GM23248 (cell line): ENCODE measurements at regions not wholly inside any gene's neighbourhood (a gene's known extent, or its start where the extent isn't known, plus 50 kb on each side); places are given as distances from the start of the nearest gene placed in this dataset.

Experiments
- DNase-seq: peaks from one replicate; pipeline ENCODE4 v3.0.0-alpha.2; 2015
- H2AFZ ChIP-seq: fragments of 200-600 bp; sonication (generic); 2 replicates; pipeline ENCODE4 v1.6.1; 2016; ENCODE audit warnings: antibody characterized with exemption
- H3F3A ChIP-seq: fragments of 200-600 bp; sonication (generic); 2 replicates; pipeline ENCODE4 v1.6.1; 2016; ENCODE audit warnings: mild to moderate bottlenecking, antibody characterized with exemption, mixed run types; ENCODE audit not compliant: insufficient read depth
- H3K27ac ChIP-seq: fragments of 200-600 bp; sonication (generic); 2 replicates; pipeline ENCODE4 v1.5.1; 2016; ENCODE audit warnings: mild to moderate bottlenecking
- H3K27me3 ChIP-seq: fragments of 200-600 bp; sonication (generic); replicated peaks from 2 replicates; pipeline ENCODE4 v1.6.1; 2016; ENCODE audit warnings: mild to moderate bottlenecking; ENCODE audit not compliant: insufficient read depth
- H3K36me3 ChIP-seq: fragments of 200-600 bp; sonication (generic); 2 replicates; pipeline ENCODE4 v1.6.1; 2016; ENCODE audit warnings: low read depth, mild to moderate bottlenecking
- H3K4me1 ChIP-seq: fragments of 200-600 bp; sonication (generic); 2 replicates; pipeline ENCODE4 v1.6.1; 2016; ENCODE audit warnings: mild to moderate bottlenecking; ENCODE audit not compliant: insufficient read depth
- H3K4me2 ChIP-seq: fragments of 200-600 bp; sonication (generic); one replicate; pipeline ENCODE4 v1.6.1; 2016; ENCODE audit warnings: mild to moderate bottlenecking; ENCODE audit not compliant: unreplicated experiment
- H3K4me3 ChIP-seq: fragments of 200-600 bp; sonication (generic); 2 replicates; pipeline ENCODE4 v1.5.1; 2016; ENCODE audit warnings: mild to moderate bottlenecking
- H3K79me2 ChIP-seq: fragments of 200-600 bp; sonication (generic); 2 replicates; pipeline ENCODE4 v1.6.1; 2016; ENCODE audit warnings: mild to moderate bottlenecking; ENCODE audit not compliant: insufficient read depth
- H3K9ac ChIP-seq: fragments of 200-600 bp; sonication (generic); 2 replicates; pipeline ENCODE4 v1.6.1; 2016; ENCODE audit warnings: mild to moderate bottlenecking
- H3K9me2 ChIP-seq: fragments of 200-600 bp; sonication (generic); 2 replicates; pipeline ENCODE4 v1.6.1; 2016; ENCODE audit warnings: mixed run types, mild to moderate bottlenecking, moderate library complexity; ENCODE audit not compliant: insufficient read depth
- H3K9me3 ChIP-seq: fragments of 200-600 bp; sonication (generic); one replicate; pipeline ENCODE4 v1.6.1; 2017; ENCODE audit warnings: low read depth
- H4K20me1 ChIP-seq: fragments of 200-600 bp; sonication (generic); 2 replicates; pipeline ENCODE4 v1.6.0; 2016; ENCODE audit not compliant: insufficient read depth
- EZH2 ChIP-seq: fragments of 200-600 bp; sonication (generic); IDR thresholded peaks from 2 replicates; pipeline ENCODE4 v1.6.1; 2018; ENCODE audit warnings: antibody characterized with exemption, mild to moderate bottlenecking; ENCODE audit not compliant: insufficient read depth, poor library complexity, severe bottlenecking
- EZH2phosphoT487 ChIP-seq: fragments of 200-600 bp; sonication (generic); IDR thresholded peaks from 2 replicates; pipeline ENCODE4 v1.6.1; 2018; ENCODE audit warnings: antibody characterized with exemption, moderate library complexity, mild to moderate bottlenecking, low read depth; ENCODE audit not compliant: insufficient read depth
- WGBS, 2 experiments: methylation state at CpG; one replicate each; pipeline ENCODE4 v1.1.6; 2015 to 2017; ENCODE audit warnings: low lambda C conversion rate in 2 of 2, low coverage in 1 of 2; ENCODE audit errors: missing lambda C conversion rate in 2 of 2; 5-methylcytosine and 5-hydroxymethylcytosine counted together
- in situ Hi-C: fragments of 300-500 bp; cut with MboI; formaldehyde crosslinking; loops from 2 replicates; pipeline ENCODE4 v1.15.0; 2020

DNA sequence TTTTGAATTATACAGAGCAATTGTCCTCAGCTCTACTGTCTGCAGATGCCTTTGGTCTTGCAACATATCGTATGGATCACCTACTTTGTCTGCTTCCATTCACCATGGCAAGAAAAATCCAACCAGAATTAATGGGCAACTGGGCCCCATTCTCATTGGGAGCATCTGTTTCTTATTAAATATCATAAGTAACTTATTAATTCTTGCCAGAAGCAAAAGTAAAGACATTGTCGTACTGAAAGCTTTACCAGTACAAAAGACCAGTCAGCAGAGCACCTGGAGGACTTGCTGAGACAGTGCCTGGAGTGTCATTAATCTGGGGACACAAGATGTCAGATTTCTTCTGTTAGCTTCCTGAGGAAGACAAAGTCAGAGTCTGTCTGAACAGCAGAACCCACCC, 404.5 kb downstream of the INHBA start:
- no peak overlapping the region for H2AFZ ChIP-seq
- TF ChIP-seq EZH2phosphoT487 (no peak), EZH2 (no peak)
- no peak overlapping the region for H3K9ac ChIP-seq
- no peaks in the 10 kb centered on the region for H4K20me1 ChIP-seq
- WGBS, 2 experiments, result 56 to 67% methylated on average over 2 of the region's 2 CpGs
- H3K9me2 ChIP-seq, result no peaks in the 10 kb centered on the region
- no peaks in the 10 kb centered on the region for H3K27me3 ChIP-seq
- DNase-seq, result no peak
- H3K79me2 ChIP-seq, result no peaks in the 10 kb centered on the region
- no peaks in the 10 kb centered on the region for H3K9me3 ChIP-seq
- in situ Hi-C loops, result no loop called here
- H3K36me3 ChIP-seq, result no peaks in the 10 kb centered on the region
- H3F3A ChIP-seq, result no peaks in the 10 kb centered on the region
- H3K4me3 ChIP-seq, result no peak overlapping the region
- H3K4me1 ChIP-seq, result no peaks in the 10 kb centered on the region
- no peak overlapping the region for H3K27ac ChIP-seq
- H3K4me2 ChIP-seq, result no peak overlapping the region

DNA sequence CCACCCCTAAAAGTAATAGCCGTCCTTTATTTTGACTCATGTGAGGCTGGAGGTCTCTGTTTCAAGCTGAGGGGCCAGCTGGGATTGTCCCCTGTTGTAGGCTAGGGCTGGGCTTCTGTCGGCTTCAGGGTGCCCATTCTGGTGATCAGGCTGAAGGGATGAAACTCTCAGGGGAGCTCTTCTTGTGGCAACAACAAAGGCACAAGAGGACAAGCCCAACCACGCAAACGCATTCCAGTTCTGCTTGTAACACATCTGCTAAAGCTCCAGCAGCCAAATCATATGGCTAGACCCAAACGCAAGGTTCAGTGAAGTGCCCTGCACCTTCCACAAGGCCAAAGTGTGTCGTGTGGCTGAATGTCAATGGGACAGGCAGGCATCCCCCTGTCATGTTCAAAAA, 405.7 kb downstream of the INHBA start:
- Histone ChIP-seq H3K4me1 (no peaks in the 10 kb centered on the region), H3K4me2 (no peak overlapping the region), H2AFZ (no peak overlapping the region), H3K27ac (no peak overlapping the region), H3K4me3 (no peak overlapping the region), H3K9me2 (no peaks in the 10 kb centered on the region), H3F3A (no peaks in the 10 kb centered on the region), H3K36me3 (no peaks in the 10 kb centered on the region), H3K9ac (no peak overlapping the region), H4K20me1 (no peaks in the 10 kb centered on the region), H3K9me3 (no peaks in the 10 kb centered on the region), H3K27me3 (no peaks in the 10 kb centered on the region), H3K79me2 (no peaks in the 10 kb centered on the region)
- TF ChIP-seq EZH2 (no peak), EZH2phosphoT487 (no peak)
- no peak for DNase-seq
- WGBS, 2 experiments, result 74 to 80% methylated on average over 6 of the region's 6 CpGs
- in situ Hi-C loops, result no loop called here

DNA sequence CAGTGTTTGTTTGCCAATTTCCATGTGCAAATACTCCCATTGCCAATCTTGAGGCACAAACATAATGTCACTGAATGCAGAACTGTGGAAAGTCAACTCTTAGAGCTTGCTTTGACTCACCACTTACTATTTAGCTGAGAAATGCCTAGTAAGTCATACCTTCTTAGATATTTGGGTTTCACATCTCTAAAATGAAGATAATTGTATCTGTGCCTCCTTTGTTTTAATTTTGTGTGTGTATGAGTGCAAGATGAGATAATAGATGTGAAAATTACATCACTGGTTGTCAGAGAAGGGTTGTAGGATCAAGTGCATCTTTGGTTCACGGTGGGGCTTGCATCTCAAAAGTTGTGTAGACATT, 407.5 kb downstream of the INHBA start:
- Histone ChIP-seq H2AFZ (no peak overlapping the region), H3K27me3 (no peaks in the 10 kb centered on the region), H3K27ac (no peak overlapping the region), H3F3A (no peaks in the 10 kb centered on the region), H3K4me3 (no peak overlapping the region), H3K79me2 (no peaks in the 10 kb centered on the region), H3K9me2 (no peaks in the 10 kb centered on the region), H3K4me2 (no peak overlapping the region), H3K4me1 (no peaks in the 10 kb centered on the region), H3K9ac (no peak overlapping the region), H3K36me3 (no peaks in the 10 kb centered on the region), H4K20me1 (no peaks in the 10 kb centered on the region), H3K9me3 (no peaks in the 10 kb centered on the region)
- 94 to 95% methylated on average over 1 of the region's 1 CpG for WGBS, 2 experiments
- no peak for TF ChIP-seq EZH2phosphoT487
- TF ChIP-seq EZH2, result no peak
- in situ Hi-C loops, result no loop called here
- DNase-seq, result no peak

DNA sequence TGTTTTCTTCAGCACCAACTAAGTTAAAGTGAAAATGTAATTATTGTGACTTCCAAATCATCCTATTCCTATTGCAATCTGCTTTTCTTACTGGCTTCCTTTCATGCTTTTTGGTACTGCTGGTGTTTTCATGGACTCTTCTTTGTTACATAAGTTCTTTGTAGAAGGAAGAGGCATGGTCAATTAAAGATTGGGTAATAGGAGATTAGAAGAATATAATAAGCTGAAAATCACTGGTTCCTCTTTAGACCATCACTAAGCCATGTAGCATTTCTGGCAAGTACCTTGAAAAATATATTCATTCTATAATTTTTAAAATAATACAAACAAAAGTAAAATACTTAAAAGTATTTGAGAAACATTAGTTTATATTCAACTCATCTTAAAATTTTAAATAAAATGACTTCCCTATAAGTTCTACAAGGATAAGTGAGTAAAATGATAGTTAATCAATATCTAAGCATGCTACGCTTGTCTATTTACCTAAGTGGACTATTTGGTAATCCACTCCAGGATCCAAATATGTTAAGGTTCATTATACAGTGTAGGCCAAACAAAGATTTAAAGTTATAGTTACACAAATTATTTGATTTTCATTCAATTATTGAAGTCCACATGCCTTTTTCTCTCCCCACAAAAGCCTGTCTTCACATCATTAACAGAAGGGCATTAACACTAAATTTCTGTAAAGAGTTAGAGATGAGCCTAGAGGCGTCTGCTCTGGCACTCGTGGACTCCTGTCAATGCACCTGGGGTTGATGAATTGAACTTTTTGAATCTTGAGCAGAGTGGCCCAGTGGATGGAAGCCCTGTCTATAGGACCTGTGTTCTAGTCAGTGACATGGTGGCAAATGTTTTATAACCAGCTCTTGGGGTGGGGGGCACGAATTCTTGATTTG, 408.1 kb downstream of the INHBA start:
- TF ChIP-seq EZH2phosphoT487 (no peak), EZH2 (no peak)
- DNase-seq, result no peak
- WGBS, 2 experiments, result 73 to 74% methylated on average over 4 of the region's 4 CpGs

More for the DNA sequence above, 408.1 kb downstream of the INHBA start:
- H3K36me3 ChIP-seq, result no peaks in the 10 kb centered on the region
- no peaks in the 10 kb centered on the region for H3K27me3 ChIP-seq
- no peak overlapping the region for H3K27ac ChIP-seq
- in situ Hi-C loops, result no loop called here
- H2AFZ ChIP-seq, result no peak overlapping the region
- no peak overlapping the region for H3K4me3 ChIP-seq
- H4K20me1 ChIP-seq, result no peaks in the 10 kb centered on the region
- H3K9ac ChIP-seq, result no peak overlapping the region
- H3K9me2 ChIP-seq, result no peaks in the 10 kb centered on the region
- H3F3A ChIP-seq, result no peaks in the 10 kb centered on the region
- H3K9me3 ChIP-seq, result no peaks in the 10 kb centered on the region
- no peaks in the 10 kb centered on the region for H3K79me2 ChIP-seq
- H3K4me2 ChIP-seq, result no peak overlapping the region
- no peaks in the 10 kb centered on the region for H3K4me1 ChIP-seq
